HepG2 (cell line): ENCODE measurements at regions not wholly inside any gene's neighbourhood (a gene's known extent, or its start where the extent isn't known, plus 50 kb on each side); places are given as distances from the start of the nearest gene placed in this dataset.

Experiments used
- ARID5B ChIP-seq: IDR thresholded peaks from 2 replicates; pipeline ENCODE4 v1.4.0; 2020; ENCODE audit warnings: mild to moderate bottlenecking, missing genetic modification reagents
- CBX5 ChIP-seq: sonication (generic); formaldehyde crosslinking; IDR thresholded peaks from 2 replicates; pipeline ENCODE4 v1.4.0; 2020; ENCODE audit warnings: missing genetic modification reagents, borderline replicate concordance
- CREB1 ChIP-seq, 2 experiments: fragments of 450-650 bp in 1 of 2; IDR thresholded peaks; 2 replicates each; pipeline ENCODE4 v1.6.1; 2016 to 2017; ENCODE audit warnings: control low read depth in 1 of 2, mild to moderate bottlenecking in 1 of 2, missing compliant biosample characterization in 1 of 2, missing genetic modification characterization in 1 of 2
- GABPA ChIP-seq, 2 experiments: IDR thresholded peaks; 2 replicates each; pipeline ENCODE4 v1.6.1; 2011 to 2016; ENCODE audit warnings: low read depth in 2 of 2, low read length in 1 of 2, missing biosample characterization in 1 of 2, missing genetic modification characterization in 1 of 2
- GABPB1 ChIP-seq: IDR thresholded peaks from 2 replicates; pipeline ENCODE4 v1.6.1; 2016; ENCODE audit warnings: mild to moderate bottlenecking, missing genetic modification reagents, moderate library complexity, missing compliant biosample characterization
- HOXD1 ChIP-seq: sonication (generic); formaldehyde crosslinking; IDR thresholded peaks from 2 replicates; pipeline ENCODE4 v1.5.0; 2020; ENCODE audit warnings: missing genetic modification reagents
- KMT2A ChIP-seq: sonication (generic); formaldehyde crosslinking; IDR thresholded peaks from 2 replicates; pipeline ENCODE4 v1.4.0; 2020; ENCODE audit warnings: missing genetic modification reagents
- MAX ChIP-seq: IDR thresholded peaks from 2 replicates; pipeline ENCODE4 v1.6.1; 2012; ENCODE audit warnings: inconsistent platforms
- NFYC ChIP-seq: IDR thresholded peaks from 2 replicates; pipeline ENCODE4 v1.6.1; 2016; ENCODE audit warnings: missing genetic modification reagents, missing compliant biosample characterization
- NKX3-1 ChIP-seq: sonication (generic); formaldehyde crosslinking; IDR thresholded peaks from 2 replicates; pipeline ENCODE4 v1.5.0; 2020; ENCODE audit warnings: missing genetic modification reagents
- SIX4 ChIP-seq: sonication (generic); formaldehyde crosslinking; IDR thresholded peaks from 2 replicates; pipeline ENCODE4 v1.4.0; 2020; ENCODE audit warnings: missing genetic modification reagents
- SNAPC4 ChIP-seq: sonication (generic); formaldehyde crosslinking; IDR thresholded peaks from 2 replicates; pipeline ENCODE4 v1.4.0; 2020; ENCODE audit warnings: mild to moderate bottlenecking, missing genetic modification reagents
- TBX2 ChIP-seq: sonication (generic); formaldehyde crosslinking; IDR thresholded peaks from 2 replicates; pipeline ENCODE4 v1.5.0; 2020; ENCODE audit warnings: missing genetic modification reagents, mild to moderate bottlenecking, borderline replicate concordance
- TFDP1 ChIP-seq: IDR thresholded peaks from 2 replicates; pipeline ENCODE4 v1.6.1; 2016; ENCODE audit warnings: missing compliant biosample characterization, missing genetic modification reagents, borderline replicate concordance
- THAP11 ChIP-seq: IDR thresholded peaks from 2 replicates; pipeline ENCODE4 v1.6.1; 2016; ENCODE audit warnings: missing biosample characterization, missing genetic modification reagents
- ZBTB21 ChIP-seq: sonication (generic); formaldehyde crosslinking; IDR thresholded peaks from 2 replicates; pipeline ENCODE4 v1.4.0; 2020; ENCODE audit warnings: missing genetic modification reagents
- ZFP37 ChIP-seq: sonication (generic); formaldehyde crosslinking; IDR thresholded peaks from 2 replicates; pipeline ENCODE4 v1.4.0; 2020; ENCODE audit warnings: missing genetic modification reagents, borderline replicate concordance
- ZNF580 ChIP-seq: IDR thresholded peaks from 2 replicates; pipeline ENCODE4 v1.6.1; 2016; ENCODE audit warnings: low read depth, borderline replicate concordance
- ZNF766 ChIP-seq: sonication (generic); formaldehyde crosslinking; IDR thresholded peaks from 2 replicates; pipeline ENCODE4 v1.5.0; 2020; ENCODE audit warnings: missing genetic modification reagents, borderline replicate concordance

GRCh38 chr1:146376309-146376707 is 147.5 kb upstream of the NOTCH2NLA start (continued):
- TF ChIP-seq TFDP1 (CRISPR knock-in tag) (peak; percentile 83; the same call in 1 of the 2 replicates), NFYC (CRISPR knock-in tag) (peak; percentile 39; the same call in 1 of the 2 replicates), ZFP37 (CRISPR knock-in tag) (0 out of 2 replicates have a peak, but pooled peaks have one; percentile 2), GABPA (IDR thresholded peaks at IDR 0.05; ENCODE audit: low read depth, low read length) (peak; percentile 46), GABPA (CRISPR knock-in tag; IDR thresholded peaks at IDR 0.05; ENCODE audit: low read depth) (peak; percentile 83), HOXD1 (CRISPR knock-in tag) (0 out of 2 replicates have a peak, but pooled peaks have one; percentile 2), NKX3-1 (peak; percentile 10; the same call in 1 of the 2 replicates), CREB1 (IDR thresholded peaks at IDR 0.05) (peak; percentile 87), CREB1 (CRISPR knock-in tag; IDR thresholded peaks at IDR 0.05) (peak; percentile 57), KMT2A (CRISPR knock-in tag) (peak; percentile 1; the same call in 1 of the 2 replicates), THAP11 (CRISPR knock-in tag) (0 out of 2 replicates have a peak, but pooled peaks have one; percentile 11), CBX5 (CRISPR knock-in tag) (peak; percentile 28; the same call in 1 of the 2 replicates), SNAPC4 (peak; percentile 99; the same call in 1 of the 2 replicates), TBX2 (CRISPR knock-in tag) (0 out of 2 replicates have a peak, but pooled peaks have one; percentile 8), SIX4 (peak; percentile 35; the same call in 1 of the 2 replicates), MAX (peak; percentile 36; the same call in 1 of the 2 replicates), ZNF766 (CRISPR knock-in tag) (0 out of 2 replicates have a peak, but pooled peaks have one; percentile 2), ZBTB21 (CRISPR knock-in tag) (peak; percentile 56; the same call in 1 of the 2 replicates), ZNF580 (0 out of 2 replicates have a peak, but pooled peaks have one; percentile 8), ARID5B (0 out of 2 replicates have a peak, but pooled peaks have one; percentile 4), GABPB1 (CRISPR knock-in tag) (peak; percentile 91)
